NCI-H146 treated with DMSO at 0.1 percent for 48 hours (cell line): ENCODE measurements at regions not wholly inside any gene's neighbourhood (a gene's known extent, or its start where the extent isn't known, plus 50 kb on each side); places are given as distances from the start of the nearest gene placed in this dataset.

Source experiments
- DNase-seq: peaks from one replicate; lab custom pipeline; 2025; ENCODE audit not compliant: unreplicated experiment; lab: John Stamatoyannopoulos, UW

GRCh38 chr3:158961911-158962310 is 160.1 kb downstream of the MFSD1 start:
- no peak for DNase-seq

DNA sequence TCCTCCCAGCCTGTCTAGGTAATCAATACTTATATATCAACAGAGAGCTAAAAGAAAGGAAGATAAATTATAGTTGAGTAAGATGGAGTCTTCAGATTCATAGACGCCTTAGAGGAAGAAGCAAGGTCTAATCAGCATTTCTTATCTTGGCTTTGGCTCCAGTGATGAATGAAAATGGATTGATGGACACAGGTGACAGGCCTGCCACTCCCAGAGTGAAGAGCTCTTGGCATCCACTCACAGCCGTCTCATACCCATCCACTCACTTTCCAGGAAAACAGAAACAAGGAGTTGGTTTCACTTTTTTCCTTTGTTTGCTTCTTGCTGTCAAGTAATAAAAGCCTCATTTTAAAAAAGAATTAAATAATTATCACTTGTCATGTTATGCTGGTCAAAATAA is 168.2 kb downstream of the MFSD1 start:
- no peak for DNase-seq

- DNase-seq: no peak
Measured at GRCh38 chr3:158974904-158975303, 173.1 kb downstream of the MFSD1 start.

GRCh38 chr3:158976966-158977365 is 175.1 kb downstream of the MFSD1 start:
- DNase-seq: no peak

DNA sequence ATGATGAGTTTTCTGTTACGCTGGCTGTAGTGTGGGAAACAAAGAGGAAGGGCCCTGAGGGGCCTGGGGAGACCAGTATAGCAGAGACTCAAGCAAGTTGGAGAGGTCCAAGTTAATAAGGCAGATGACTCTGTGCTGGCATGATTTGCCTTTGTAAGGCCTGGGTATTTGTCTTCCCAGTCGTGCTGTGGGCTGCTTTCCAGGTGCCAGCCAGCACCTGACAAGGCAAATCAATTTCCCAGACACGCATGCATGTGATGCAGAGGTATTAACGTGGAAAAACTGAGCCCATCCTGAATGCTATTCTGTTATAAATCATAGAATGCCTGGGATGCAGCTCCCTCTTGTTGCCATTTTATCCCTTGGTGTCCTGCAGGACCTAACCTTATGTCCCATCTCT is 175.6 kb downstream of the MFSD1 start:
- no peak for DNase-seq

DNA sequence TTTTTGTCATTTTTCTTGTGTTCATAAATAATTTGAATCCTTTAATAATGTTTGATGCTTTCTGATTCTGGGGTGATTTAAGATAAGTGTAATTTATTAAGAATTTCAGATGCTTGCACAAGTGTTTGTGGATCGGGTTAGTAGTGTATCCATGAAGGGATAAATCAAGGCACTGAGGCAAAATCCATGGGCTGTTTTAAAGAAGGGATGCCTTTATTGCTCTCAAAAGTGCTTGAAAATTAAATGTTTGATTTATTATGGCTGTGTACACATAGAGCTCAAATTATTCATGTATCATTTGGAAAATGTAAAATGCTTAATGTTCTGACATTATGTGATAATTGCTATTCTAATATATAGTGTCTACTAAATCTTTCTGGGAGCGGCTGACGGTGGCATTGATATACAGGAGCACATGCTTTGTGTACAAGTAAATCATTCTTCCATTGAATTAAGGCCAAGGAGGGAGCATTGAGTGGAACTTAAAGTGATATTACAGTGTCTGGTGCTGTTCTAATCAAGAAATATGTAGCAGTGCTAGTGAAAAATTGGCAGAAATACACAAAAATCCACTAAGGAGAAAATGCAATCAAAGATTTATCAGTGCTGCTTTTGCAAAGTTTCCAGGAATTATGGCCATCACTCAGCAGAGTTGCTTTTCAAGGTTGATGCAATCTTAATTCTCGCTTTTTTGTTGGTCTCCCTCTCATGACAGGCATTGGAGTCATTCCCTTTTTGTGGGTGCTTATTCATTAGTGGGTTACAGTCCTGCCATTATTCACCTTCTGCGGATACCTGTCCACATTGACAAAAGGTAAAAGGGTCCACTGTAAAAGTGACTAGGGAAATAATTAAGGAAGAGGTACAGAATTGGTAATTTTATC is 181.6 kb downstream of the MFSD1 start:
- DNase-seq: no peak

DNA sequence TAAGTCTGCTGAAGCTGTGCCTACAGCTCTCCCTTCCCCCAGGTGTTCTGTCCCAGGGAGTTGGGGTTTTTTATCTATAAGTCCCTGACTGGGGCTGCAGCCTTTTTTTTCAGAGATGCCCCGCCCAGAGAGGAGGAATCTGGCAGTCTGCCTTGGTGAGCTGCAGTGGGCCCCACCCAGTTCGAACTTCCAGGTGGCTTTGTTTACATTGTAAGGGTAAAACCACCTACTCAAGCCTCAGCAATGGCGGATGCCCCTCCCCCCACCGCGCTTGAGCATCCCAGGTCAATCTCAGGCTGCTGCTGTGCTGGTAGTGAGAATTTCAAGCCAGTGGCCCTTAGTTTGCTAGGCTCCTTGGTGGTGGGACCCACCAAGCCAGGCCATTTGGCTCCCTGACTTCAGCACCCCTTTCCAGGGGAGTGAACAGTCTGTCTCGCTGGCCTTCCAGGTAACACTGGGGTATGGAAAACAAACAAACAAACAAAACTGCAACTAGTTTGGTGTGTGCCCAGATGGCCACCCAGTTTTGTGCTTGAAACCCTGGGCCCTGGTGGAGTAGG is 189.4 kb downstream of the MFSD1 start:
- DNase-seq: no peak

DNA sequence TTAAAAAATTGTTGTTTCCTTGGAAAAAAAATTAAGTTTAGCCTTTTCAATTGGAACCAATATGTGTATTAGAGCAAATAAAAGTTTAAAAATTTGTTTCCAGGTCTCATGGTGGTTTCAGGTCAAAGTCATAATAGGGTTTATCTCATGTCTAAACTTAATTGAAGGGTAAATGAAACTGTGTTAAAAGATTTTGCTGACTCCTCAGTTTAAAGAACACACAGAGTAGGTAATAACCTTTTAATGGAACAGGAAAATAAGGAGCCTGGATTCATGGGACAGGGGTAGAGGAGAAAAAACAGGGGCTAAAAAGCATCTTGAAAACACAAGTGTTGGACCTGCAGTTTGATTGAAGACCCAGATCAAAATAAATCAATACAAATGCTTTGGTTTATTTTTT is 190.6 kb downstream of the MFSD1 start:
- no peak for DNase-seq

- DNase-seq: no peak
Measured at GRCh38 chr3:158994386-158994785, 192.5 kb downstream of the MFSD1 start.

GRCh38 chr3:159001711-159002110 is 199.9 kb downstream of the MFSD1 start:
- DNase-seq: no peak

DNA sequence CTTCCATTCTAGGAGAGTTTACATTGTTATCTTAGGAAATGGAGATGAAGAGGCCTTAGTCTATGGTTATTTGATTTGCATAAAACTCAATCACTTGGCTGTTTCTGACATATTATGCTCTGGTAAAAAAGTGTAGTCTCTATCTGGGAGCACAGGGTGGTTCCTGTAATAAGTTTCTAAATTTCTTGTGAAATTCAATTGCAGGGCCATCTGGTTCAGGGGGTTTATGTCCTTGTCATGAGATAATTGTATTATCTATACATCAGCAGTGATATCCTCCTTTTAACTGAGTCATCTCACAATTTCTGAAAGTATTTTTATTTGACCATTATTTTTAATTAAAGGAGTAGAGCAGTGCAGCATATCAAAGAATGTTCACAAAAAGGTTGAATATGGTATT is 203.3 kb downstream of the MFSD1 start:
- no peak for DNase-seq

DNA sequence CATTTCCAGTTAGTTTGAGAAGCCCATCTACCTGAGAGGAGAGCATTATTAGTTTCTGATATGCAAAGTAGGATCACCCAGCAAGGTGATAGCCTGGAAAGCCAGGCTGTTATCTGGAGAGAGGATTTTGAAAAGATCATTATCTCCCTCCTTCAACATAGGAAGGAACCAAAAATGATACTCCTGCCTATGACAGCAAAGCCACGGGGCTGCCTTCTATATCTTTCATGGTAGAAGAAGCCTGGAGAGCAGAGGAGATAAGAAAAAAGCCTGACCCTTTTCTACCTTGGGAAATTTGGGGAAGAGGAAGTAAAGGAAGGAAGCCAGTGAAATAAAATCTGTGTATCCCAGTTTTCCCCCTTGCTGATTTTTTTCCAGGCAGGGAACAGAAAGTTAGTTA is 205.5 kb downstream of the MFSD1 start:
- no peak for DNase-seq

- DNase-seq: no peak
Measured at GRCh38 chr3:159008401-159008800, 206.5 kb downstream of the MFSD1 start.

GRCh38 chr3:159018341-159018740 is 216.5 kb downstream of the MFSD1 start:
- DNase-seq: no peak

GRCh38 chr3:159025733-159026132 is 223.9 kb downstream of the MFSD1 start:
- DNase-seq: no peak

DNA sequence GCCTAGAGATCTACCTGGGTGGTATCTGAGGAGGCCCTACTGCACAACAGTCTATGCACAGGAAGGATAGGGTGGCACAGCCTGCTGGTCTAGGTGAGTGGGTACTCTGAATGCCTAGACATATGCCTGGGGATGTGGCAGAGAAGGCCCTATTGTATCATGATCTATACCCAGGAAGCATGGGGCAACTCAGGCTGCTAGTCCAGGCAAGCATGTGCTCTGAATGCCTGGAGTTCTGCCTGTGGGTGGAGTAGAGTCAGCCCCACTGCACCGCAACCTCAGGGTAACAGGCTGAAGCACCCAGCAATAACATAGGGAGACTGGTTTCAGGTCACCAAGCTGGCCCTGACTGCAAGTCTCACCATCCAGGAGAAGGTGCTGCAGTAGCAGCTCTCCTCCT is 224.7 kb downstream of the MFSD1 start:
- no peak for DNase-seq

DNA sequence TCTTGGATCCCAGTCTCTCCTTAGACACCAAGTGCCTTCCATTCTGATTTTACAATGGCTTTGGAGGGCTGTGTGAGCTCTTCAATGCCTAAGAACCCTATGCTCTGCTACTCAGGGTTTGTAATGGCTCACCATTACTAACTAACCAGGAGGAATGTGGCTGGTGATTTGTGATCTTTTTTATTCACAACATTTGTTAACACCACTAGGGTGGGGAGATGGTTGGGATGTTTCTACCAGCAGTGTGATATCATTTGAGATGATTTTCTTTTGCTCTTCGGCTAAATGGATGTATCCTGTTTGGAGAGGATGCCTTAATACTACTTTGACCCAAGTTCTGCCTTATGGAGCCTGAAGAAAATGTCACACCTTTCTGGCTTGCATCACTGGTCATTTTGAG is 226.9 kb downstream of the MFSD1 start:
- DNase-seq: no peak

GRCh38 chr3:159029306-159030026 is 227.6 kb downstream of the MFSD1 start:
- DNase-seq: no peak

GRCh38 chr3:159030138-159030670 is 228.3 kb downstream of the MFSD1 start:
- DNase-seq: no peak

DNA sequence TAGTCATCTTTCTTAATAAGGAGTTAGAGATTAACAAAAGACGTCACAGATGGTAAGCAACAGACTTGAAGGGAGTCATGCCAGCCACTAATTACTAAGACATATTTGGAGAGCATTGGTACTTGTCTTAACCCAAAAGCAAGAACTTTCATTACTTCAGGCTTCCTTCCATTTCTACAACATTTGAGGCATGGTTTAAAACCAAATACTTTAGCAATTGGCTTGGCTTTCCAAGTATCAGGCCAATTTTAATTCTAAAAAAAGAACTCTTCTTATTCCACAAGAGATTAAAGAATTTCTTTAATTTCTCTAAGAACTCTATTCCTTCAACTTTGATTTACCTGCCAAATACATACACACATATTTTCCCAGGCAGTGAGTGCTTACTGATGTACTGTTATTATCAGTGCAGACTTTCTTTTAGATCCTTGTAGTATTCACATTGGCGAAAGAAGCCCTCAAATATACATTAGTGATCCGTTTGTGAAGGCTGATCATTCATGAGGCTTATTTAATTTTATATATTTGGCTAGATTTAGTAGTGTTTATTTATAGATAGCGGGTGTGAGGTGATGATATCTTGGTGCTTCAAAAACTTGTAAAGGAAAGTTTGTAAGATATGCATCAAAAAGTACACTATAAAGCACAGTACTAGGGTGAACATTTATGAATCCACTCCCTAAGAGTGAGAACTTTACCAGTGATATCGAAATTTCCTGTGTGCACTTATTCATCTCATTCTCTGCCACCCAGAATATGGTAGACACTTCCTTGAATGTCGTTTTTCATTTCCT is 229.2 kb downstream of the MFSD1 start:
- no peak for DNase-seq

GRCh38 chr3:159032311-159032710 is 230.5 kb downstream of the MFSD1 start:
- DNase-seq: no peak
